HG02571 (cell line): ENCODE measurements at regions not wholly inside any gene's neighbourhood (a gene's known extent, or its start where the extent isn't known, plus 50 kb on each side); places are given as distances from the start of the nearest gene placed in this dataset.

ENCODE experiments used
- ATAC-seq: cut with Tn5 transposase; IDR thresholded peaks from one replicate; pipeline ENCODE4 v1.9.1; 2021; ENCODE audit warnings: mild to moderate bottlenecking, moderate library complexity; ENCODE audit not compliant: unreplicated experiment

DNA sequence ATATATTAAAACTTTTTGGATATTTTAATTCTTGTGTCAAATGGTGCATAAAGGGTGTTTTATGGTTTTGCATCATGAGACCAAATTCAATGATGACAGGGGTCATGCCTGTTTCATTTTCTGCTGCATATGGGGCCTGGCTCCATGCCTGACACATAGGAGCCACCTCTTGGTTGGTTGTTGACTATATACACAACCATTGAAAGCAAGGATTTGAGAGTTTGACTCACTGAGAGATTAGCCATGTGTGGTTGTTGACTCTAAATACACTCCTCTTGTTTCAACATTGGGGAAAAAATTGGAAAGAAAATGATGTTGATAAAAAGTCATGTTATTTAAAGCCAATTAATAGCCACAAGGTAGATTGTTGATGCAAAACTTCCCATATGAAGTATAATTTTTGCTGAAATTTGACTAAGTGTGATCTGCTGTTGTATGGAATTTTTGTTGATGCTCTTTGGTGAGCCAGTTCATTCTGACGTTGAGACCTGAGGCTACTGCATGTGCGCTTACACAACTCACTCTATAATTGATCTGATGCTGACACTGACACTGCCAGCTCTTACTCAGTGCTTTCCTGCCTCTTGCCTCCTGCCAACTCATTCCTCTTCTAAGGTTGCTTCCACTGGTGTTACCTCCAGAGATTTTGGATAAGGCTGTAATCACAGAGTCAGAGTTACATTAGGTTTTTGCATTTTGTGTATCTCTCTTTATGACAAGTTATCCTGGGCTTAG lies 446.2 kb upstream of the SLC14A2 start:
- no peak for ATAC-seq

DNA sequence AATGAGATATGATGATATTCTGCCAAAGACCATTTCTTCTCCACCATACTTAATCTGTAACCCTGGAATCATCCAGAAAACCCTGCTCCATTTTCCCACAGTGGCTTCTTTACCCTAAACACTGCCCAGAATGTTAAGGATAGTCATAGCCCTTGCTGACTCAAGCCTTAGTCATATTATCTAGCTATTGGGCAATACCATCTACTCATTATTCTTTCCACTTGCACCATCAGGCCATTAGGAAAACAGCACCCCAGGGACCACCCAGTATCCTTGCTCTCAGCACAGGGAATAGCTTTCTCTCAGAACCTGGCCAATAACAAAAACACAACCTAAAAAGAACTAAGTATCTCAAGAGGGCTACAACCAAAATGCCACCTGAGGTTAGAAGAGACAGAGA lies 445.7 kb upstream of the SLC14A2 start:
- ATAC-seq, result no peak

DNA sequence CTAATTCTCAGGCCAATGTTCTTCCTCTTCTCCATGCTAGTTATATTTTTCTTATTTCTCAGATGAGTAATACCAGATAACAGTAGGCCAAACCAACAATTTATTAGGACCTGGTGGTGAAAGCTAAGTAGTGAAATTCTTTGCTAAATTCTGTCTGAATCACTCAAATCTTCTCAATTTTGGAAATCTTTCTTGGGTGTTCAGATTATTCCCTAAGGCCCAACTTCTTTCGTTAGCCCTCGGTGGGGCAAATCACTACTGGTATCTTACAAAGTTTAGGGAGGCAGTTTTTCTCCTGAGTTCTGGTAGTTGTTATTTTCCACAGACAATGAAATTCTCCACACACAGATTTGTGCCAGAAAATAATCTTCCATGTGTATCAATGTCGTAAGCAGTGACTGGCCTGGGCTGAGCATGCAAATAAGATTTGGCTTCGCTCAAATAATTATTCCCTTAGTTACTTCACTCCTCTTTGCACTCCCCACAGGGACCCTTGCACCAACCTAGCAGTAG lies 443.5 kb upstream of the SLC14A2 start:
- ATAC-seq, result no peak

GRCh38 chr18:45173327-45173726 lies 441.9 kb upstream of the SLC14A2 start:
- ATAC-seq, result no peak

GRCh38 chr18:45173799-45174519 lies 441.3 kb upstream of the SLC14A2 start:
- ATAC-seq, result no peak

DNA sequence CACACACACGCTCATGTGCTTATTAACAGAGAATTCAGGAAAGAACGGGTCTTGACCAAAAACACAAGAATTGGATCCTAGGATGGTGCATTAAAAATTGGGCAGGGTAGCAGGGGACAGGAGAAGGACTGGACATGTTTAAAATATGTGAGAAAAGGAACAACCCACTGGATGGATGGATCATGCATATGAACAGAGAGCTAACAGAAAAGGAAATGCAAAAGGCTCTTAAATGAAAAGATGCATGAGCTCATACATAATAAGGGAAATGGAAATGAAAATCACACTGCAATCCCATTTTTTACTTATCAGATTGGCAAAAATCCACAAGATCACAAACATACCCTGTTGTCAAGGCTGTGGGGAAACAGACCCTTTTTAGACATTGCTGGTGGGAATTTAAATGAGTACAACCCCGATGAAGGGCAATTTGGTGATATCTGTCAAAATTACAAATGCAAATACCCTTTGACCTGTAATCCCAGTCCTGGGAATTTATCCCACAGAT lies 440.6 kb upstream of the SLC14A2 start:
- no peak for ATAC-seq

DNA sequence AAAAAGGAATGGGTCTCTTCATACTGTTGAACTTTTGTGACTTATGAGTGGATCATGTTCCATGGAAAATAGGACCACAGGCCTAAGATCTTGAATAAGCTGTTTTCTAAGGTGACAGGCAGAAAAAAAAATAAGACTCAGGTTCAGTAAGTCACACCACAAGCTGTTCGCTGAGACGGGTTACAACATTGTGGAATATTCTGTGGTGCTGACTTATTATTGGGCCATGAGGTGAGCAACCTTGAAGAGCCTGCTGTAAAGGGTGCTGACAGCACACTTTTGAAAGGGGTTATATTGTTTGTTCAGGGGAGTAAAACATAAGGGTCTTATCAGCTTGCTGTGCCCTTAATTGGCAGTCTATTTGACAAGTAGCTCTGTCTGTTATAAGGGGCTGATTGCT lies 439.8 kb upstream of the SLC14A2 start:
- ATAC-seq, result no peak

DNA sequence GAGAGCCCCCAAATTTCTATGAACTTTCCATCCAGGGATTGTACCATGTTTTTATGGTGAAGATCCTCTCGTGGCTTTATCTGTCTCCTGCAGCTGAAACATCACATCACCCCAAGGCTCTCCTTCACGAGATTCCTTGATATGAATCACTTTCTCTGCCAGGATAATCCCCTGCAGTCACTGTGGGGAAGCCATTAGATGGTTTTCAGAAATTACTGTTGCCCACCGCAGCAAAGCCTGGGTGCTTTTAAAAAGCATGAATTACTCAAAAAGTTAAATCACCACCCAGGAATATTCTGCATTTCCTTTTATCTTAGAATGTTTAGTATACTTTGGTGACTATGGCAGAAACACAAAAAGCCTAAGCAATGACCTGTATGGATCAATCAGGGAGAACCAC lies 428.4 kb upstream of the SLC14A2 start:
- no peak for ATAC-seq

GRCh38 chr18:45191795-45192194 lies 423.5 kb upstream of the SLC14A2 start:
- ATAC-seq, result no peak

DNA sequence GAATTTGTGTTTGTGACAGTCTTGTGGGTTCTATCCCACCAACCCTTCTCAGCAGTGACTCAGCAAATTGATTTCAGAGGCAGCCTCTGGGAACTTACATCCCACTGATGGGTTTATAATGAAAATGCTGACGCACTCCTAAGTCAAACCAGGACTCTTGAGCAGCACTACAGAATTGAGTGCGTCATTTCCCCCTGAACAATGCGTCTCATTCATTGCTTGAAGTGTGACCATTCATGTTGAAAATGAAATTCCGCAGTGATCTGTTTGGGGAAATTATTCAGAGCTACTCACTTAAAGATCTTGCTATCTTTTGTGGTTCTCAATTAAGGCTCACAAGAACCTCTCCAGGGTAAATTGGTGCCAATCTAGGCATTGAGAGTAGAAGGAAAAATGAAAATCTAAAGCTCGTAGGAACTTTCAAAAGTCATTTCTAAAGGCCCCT lies 417.7 kb upstream of the SLC14A2 start:
- peak; percentile 99 for ATAC-seq

GRCh38 chr18:45198526-45198925 lies 416.8 kb upstream of the SLC14A2 start:
- no peak for ATAC-seq

DNA sequence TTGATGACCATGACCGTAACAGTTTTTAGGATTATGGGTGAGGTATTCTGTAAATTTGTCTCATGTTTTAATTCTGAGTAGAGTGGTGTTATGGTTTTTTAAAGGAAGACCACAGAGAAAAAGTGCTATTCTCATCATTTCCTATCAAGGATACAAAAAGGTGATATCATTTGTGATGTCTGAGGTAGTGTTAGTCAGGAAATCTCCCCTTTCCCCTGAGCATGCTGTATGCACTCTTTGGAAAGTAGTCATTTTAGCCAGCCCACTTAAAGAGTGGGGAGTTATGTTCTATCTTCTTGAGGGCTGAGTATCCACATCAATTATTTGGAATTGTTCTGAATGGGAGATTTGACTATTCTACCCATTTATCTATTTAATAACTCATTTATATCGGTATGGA lies 414.2 kb upstream of the SLC14A2 start:
- no peak for ATAC-seq

DNA sequence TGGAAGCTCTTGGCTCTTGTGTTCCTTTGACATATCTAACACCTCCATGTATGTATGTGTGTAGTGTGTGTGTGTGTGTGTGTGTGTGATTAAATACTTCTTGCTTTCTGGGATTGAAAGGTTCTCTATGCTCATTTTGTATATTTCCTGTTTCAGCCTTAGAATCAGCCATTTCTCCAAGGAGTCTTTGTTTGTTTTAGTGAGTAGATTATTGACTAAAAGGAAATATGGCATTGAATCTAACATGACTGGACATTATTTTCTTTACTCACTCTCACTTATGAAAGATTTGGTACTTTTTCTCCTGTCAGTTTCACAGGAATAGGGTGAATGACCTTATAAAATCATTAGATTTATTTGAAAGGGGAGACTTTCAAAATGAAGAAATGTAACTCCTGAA lies 413.8 kb upstream of the SLC14A2 start:
- no peak for ATAC-seq

DNA sequence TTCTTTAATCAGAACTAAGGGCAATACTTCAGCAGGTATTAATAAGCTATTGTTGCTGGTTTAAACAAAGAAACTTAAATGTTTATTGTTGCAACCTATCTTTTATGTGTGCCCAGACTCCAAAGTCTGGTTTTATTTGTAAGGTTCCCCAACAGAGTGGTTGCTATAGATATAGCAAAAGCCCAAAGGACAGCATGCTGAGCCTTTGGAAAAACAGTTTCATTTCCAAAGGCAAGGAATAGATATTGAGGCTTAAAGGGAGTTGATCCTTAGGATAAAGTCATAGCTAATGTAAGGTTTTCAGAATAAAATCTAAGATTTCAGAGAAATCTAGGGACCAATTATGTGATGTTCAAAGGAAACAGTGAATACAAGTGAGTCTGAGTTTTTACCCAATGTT lies 413.2 kb upstream of the SLC14A2 start:
- ATAC-seq, result no peak

DNA sequence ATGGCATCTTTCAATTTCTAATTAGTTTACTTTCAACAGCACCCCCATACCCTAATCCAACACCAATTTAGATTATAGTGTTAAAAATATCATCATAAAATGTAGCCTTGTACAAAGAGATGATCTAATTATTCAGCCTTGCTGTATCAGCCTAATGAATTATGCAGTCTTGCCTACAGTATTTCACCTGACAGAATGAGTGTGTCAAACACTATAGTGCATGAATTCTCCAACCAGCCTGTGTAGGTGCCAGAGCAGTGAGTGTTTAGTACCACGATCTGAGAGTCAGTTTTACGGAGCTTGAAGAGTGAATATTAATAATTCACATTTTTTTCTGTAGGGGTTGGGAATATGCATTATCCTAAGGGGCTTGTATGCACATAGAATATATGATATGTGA lies 411.6 kb upstream of the SLC14A2 start:
- no peak for ATAC-seq

GRCh38 chr18:45207328-45207727 lies 407.9 kb upstream of the SLC14A2 start:
- ATAC-seq, result no peak

GRCh38 chr18:45208164-45208563 lies 407.1 kb upstream of the SLC14A2 start:
- no peak for ATAC-seq

- peak; percentile 99 for ATAC-seq
These were observed 402.9 kb upstream of the SLC14A2 start for GRCh38 chr18:45212181-45213039.

DNA sequence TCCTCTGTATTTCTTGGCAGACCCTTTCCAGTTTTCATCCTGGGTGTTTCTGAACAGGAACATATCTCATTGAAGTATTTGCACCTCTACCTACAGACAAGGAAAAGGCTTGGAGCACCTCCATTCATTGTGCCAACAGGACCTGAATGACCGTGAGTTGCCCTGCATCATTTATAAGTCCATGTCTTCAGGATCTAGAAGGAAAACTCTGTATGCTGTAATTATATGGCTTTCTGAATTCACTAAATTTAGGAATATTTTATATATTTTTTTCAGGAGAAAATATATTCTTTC lies 402.3 kb upstream of the SLC14A2 start:
- peak; percentile 15 for ATAC-seq

DNA sequence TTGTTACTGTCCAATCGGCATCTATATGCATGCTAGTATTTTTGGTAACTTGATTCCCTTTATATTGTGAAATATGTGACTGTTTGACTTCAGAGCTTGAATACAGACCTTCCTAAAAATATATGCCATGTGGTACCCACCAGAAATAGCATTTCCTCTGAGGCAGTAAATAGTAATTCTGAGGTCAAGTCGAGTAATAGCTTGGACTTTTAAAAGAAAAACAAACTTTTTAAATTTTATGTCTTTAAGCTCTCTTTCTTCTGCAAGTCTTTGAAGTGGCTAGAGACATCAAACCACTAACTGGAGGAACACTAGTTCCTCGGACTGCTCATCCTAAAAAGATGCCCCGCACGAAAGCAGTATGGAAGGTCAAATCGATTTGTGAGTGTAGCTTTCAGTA lies 396.8 kb upstream of the SLC14A2 start:
- no peak for ATAC-seq

DNA sequence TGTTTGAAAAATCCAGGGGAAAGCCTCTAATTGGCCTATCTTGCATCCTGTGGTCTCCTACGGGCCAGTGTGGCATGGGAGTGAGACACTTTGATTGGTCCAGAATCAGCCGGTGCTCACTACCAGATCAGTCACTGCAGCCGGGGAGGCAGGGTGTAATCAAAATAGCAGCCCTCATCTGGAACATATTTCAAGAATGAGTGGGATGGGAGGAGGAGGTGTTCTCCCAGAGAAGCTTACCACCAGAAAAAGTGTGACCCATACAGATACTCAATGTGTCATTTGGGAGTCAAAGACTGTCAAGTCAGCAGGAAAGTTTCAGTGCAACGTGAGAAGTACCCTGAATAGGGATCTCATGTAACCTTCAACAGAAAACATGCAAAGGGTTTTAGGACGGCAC lies 393.9 kb upstream of the SLC14A2 start:
- ATAC-seq, result no peak
